ENCODE measurements at regions not wholly inside any gene's neighbourhood (a gene's known extent, or its start where the extent isn't known, plus 50 kb on each side); places are given as distances from the start of the nearest gene placed in this dataset.

- TF ChIP-seq POLR2A (IDR thresholded peaks at IDR 0.05) (no peak), CTCF (IDR thresholded peaks at IDR 0.05) (no peak)
- no peak overlapping the region for H3K4me3 ChIP-seq
- WGBS, 4 donors: 77 to 92% (median 90%) methylated on average over 2 of the region's 2 CpGs
- no peak overlapping the region for H3K27ac ChIP-seq
- no peaks in the 10 kb centered on the region for H3K9me3 ChIP-seq (replicated peaks in 1 of 3)
- H3K36me3 ChIP-seq (replicated peaks in 1 of 2): no peaks in the 10 kb centered on the region
- DNase-seq: no peak
- H3K27me3 ChIP-seq: no peaks in the 10 kb centered on the region
- H3K4me1 ChIP-seq (replicated peaks in 1 of 2): no peaks in the 10 kb centered on the region
- intact Hi-C loops (cut with DNase I): no loop called here
Observed at GRCh38 chr14:85363358-85363757, 166.6 kb upstream of the FLRT2 start.

GRCh38 chr14:85366226-85366625 lies 163.7 kb upstream of the FLRT2 start:
- Histone ChIP-seq H3K27me3 (no peaks in the 10 kb centered on the region), H3K36me3 (replicated peaks in 1 of 2) (no peaks in the 10 kb centered on the region), H3K4me3 (no peak overlapping the region), H3K4me1 (replicated peaks in 1 of 2) (no peaks in the 10 kb centered on the region), H3K27ac (no peak overlapping the region), H3K9me3 (replicated peaks in 1 of 3) (no peaks in the 10 kb centered on the region)
- no peak for DNase-seq
- 89 to 98% (median 91%) methylated on average over 4 of the region's 4 CpGs for WGBS, 4 donors
- TF ChIP-seq CTCF (IDR thresholded peaks at IDR 0.05) (no peak), POLR2A (IDR thresholded peaks at IDR 0.05) (no peak)
- intact Hi-C loops (cut with DNase I): no loop called here

- intact Hi-C loops (cut with DNase I): no loop called here
- Histone ChIP-seq H3K4me1 (replicated peaks in 1 of 2) (no peaks in the 10 kb centered on the region), H3K4me3 (no peak overlapping the region), H3K36me3 (replicated peaks in 1 of 2) (no peaks in the 10 kb centered on the region), H3K27ac (no peak overlapping the region), H3K9me3 (replicated peaks in 1 of 3) (no peaks in the 10 kb centered on the region), H3K27me3 (no peaks in the 10 kb centered on the region)
- 74 to 86% (median 80%) methylated on average over 8 of the region's 8 CpGs for WGBS, 4 donors
- TF ChIP-seq CTCF (IDR thresholded peaks at IDR 0.05) (no peak), POLR2A (IDR thresholded peaks at IDR 0.05) (no peak)
- no peak for DNase-seq
Observed at GRCh38 chr14:85380881-85381280, 149.1 kb upstream of the FLRT2 start.

- Histone ChIP-seq H3K27ac (no peak overlapping the region), H3K27me3 (no peaks in the 10 kb centered on the region), H3K4me3 (no peak overlapping the region), H3K9me3 (replicated peaks in 1 of 3) (no peaks in the 10 kb centered on the region), H3K36me3 (replicated peaks in 1 of 2) (no peaks in the 10 kb centered on the region), H3K4me1 (replicated peaks in 1 of 2) (no peaks in the 10 kb centered on the region)
- intact Hi-C loops (cut with DNase I): no loop called here
- no peak for DNase-seq
- WGBS, 4 donors: 85 to 97% (median 89%) methylated on average over 1 of the region's 1 CpG
- no peak for TF ChIP-seq CTCF (IDR thresholded peaks at IDR 0.05)
- TF ChIP-seq POLR2A (IDR thresholded peaks at IDR 0.05): no peak
Observed at GRCh38 chr14:85382341-85382740, 147.6 kb upstream of the FLRT2 start.
